22Rv1 (cell line): ENCODE measurements at regions not wholly inside any gene's neighbourhood (a gene's known extent, or its start where the extent isn't known, plus 50 kb on each side); places are given as distances from the start of the nearest gene placed in this dataset.

Experiments used
- ZFX ChIP-seq: fragments of 450-650 bp; IDR thresholded peaks from 2 replicates; pipeline ENCODE4 v1.6.1; 2017; ENCODE audit warnings: antibody characterized with exemption, borderline replicate concordance
- TF ChIP-seq, protein P1 (sequence below): fragments of 450-650 bp; IDR thresholded peaks from 2 replicates; pipeline ENCODE4 v1.5.1; 2017; ENCODE audit warnings: mild to moderate bottlenecking

DNA sequence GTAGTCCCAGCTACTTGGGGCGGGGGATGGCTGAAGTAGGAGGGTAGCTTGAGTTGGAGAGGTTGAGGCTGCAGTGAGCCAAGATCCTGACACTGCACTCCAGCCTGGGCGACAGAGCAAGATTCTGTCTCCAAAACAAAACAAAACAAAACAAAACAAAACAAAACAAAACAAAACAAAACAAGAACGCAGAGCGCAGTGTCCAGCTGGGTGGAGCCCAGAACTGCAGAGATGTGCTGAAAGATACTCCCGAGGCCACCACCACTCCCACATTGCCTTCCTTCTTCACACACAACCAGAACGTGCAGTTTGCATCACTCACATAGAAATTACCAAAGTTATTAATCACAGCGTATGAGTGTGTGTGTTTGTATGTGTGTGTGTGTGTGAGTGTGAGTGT lies 222.9 kb upstream of the ASIC2 start:
- TF ChIP-seq, protein P1, sequence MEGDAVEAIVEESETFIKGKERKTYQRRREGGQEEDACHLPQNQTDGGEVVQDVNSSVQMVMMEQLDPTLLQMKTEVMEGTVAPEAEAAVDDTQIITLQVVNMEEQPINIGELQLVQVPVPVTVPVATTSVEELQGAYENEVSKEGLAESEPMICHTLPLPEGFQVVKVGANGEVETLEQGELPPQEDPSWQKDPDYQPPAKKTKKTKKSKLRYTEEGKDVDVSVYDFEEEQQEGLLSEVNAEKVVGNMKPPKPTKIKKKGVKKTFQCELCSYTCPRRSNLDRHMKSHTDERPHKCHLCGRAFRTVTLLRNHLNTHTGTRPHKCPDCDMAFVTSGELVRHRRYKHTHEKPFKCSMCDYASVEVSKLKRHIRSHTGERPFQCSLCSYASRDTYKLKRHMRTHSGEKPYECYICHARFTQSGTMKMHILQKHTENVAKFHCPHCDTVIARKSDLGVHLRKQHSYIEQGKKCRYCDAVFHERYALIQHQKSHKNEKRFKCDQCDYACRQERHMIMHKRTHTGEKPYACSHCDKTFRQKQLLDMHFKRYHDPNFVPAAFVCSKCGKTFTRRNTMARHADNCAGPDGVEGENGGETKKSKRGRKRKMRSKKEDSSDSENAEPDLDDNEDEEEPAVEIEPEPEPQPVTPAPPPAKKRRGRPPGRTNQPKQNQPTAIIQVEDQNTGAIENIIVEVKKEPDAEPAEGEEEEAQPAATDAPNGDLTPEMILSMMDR: no peak
- TF ChIP-seq ZFX: no peak
